ENCODE measurements at regions not wholly inside any gene's neighbourhood (a gene's known extent, or its start where the extent isn't known, plus 50 kb on each side); places are given as distances from the start of the nearest gene placed in this dataset.

DNA sequence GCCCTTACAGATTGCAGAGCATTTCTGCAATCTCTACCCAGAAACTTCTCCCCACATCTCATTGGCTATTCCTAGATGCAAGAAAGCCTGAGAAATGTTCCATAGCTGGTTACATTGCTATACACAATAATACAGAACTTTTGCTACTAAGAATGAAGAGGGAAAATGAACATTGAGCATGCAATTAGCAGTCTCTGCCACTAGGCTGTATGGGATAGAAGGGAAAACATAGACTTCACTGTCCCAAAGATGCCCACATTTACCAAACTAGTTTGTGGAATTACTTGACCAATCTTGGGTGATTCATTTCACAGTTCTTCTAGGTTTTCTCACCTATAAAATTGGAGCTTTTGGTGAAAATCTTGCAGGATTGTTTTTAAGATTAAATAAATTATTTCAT, 265.7 kb upstream of the NT5C1B start:
- Histone ChIP-seq H3K4me3 (ENCODE audit: low read length in 2 of 2) (no peak overlapping the region), H3K36me3 (ENCODE audit: control insufficient read depth in 2 of 2, insufficient read depth in 2 of 2, low read length in 1 of 2) (no peaks in the 10 kb centered on the region), H3K27me3 (ENCODE audit: control insufficient read depth in 2 of 2, insufficient read depth in 1 of 2, low read length in 1 of 2) (no peaks in the 10 kb centered on the region), H3K9me3 (ENCODE audit: control insufficient read depth in 2 of 2, insufficient read depth in 1 of 2, low read length in 1 of 2) (no peaks in the 10 kb centered on the region), H3K27ac (ENCODE audit: low read depth in 1 of 2, low read length in 1 of 2) (no peak overlapping the region), H3K4me1 (ENCODE audit: control insufficient read depth in 2 of 2, insufficient read depth in 2 of 2, low read length in 2 of 2) (no peaks in the 10 kb centered on the region)
- DNase-seq (ENCODE audit: low read depth in 6 of 9, low spot score in 9 of 9): no peak

DNA sequence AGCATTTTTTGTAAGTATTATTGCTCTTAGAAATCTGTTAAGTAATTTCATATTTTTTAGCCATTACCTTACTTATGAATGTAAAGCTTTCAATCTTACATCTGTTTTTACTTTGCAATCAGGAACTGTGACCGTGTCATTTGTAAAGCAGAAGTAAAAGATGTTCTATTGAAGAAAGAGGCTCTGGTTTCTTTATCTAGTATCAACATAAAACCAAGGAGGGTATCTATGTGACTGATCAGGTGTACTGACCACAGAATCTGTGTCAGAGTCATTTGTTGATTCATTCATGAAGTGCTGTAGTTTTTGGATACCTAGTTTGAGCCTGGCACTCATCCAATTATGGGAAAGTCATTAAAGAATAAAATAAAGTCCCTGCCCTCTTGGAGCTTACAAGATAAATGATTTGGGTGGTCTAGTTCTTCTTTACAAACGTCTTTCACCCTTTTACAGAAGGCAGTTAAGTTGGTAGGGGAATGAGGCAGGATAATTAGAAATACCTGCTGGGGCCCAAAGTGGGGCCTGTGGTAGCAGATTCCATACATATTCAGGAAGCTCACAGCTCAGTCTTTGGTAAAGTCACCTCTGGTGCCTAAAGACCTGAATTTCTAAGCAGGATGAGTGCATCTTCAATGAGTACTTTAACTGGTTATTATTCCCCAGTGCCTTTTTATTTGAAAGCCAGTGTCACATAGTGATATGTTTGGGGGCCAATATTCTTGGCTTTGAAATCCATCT, 260.6 kb upstream of the NT5C1B start:
- DNase-seq (ENCODE audit: low read depth in 6 of 9, low spot score in 9 of 9): no peak
- no peaks in the 10 kb centered on the region for H3K9me3 ChIP-seq (ENCODE audit: control insufficient read depth in 2 of 2, insufficient read depth in 1 of 2, low read length in 1 of 2)
- 54% methylated on average over 2 of the region's 2 CpGs for WGBS

GRCh38 chr2:18848646-18849045, 259.3 kb upstream of the NT5C1B start:
- DNase-seq (ENCODE audit: low read depth in 6 of 9, low spot score in 9 of 9): no peak
- Histone ChIP-seq H3K9me3 (ENCODE audit: control insufficient read depth in 2 of 2, insufficient read depth in 1 of 2, low read length in 1 of 2) (no peaks in the 10 kb centered on the region), H3K36me3 (ENCODE audit: control insufficient read depth in 2 of 2, insufficient read depth in 2 of 2, low read length in 1 of 2) (no peaks in the 10 kb centered on the region), H3K4me1 (ENCODE audit: control insufficient read depth in 2 of 2, insufficient read depth in 2 of 2, low read length in 2 of 2) (no peaks in the 10 kb centered on the region), H3K4me3 (ENCODE audit: low read length in 2 of 2) (no peak overlapping the region), H3K27ac (ENCODE audit: low read depth in 1 of 2, low read length in 1 of 2) (no peak overlapping the region), H3K27me3 (ENCODE audit: control insufficient read depth in 2 of 2, insufficient read depth in 1 of 2, low read length in 1 of 2) (no peaks in the 10 kb centered on the region)

More for the DNA sequence above, 260.6 kb upstream of the NT5C1B start:
- H3K27ac ChIP-seq (ENCODE audit: low read depth in 1 of 2, low read length in 1 of 2): no peak overlapping the region
- no peaks in the 10 kb centered on the region for H3K4me1 ChIP-seq (ENCODE audit: control insufficient read depth in 2 of 2, insufficient read depth in 2 of 2, low read length in 2 of 2)
- no peak overlapping the region for H3K4me3 ChIP-seq (ENCODE audit: low read length in 2 of 2)
- H3K27me3 ChIP-seq (ENCODE audit: control insufficient read depth in 2 of 2, insufficient read depth in 1 of 2, low read length in 1 of 2): no peaks in the 10 kb centered on the region
- H3K36me3 ChIP-seq (ENCODE audit: control insufficient read depth in 2 of 2, insufficient read depth in 2 of 2, low read length in 1 of 2): no peaks in the 10 kb centered on the region

GRCh38 chr2:18845854-18846445, 256.6 kb upstream of the NT5C1B start:
- WGBS: 87% methylated on average over 2 of the region's 2 CpGs
- Histone ChIP-seq H3K9me3 (ENCODE audit: control insufficient read depth in 2 of 2, insufficient read depth in 1 of 2, low read length in 1 of 2) (no peaks in the 10 kb centered on the region), H3K27ac (ENCODE audit: low read depth in 1 of 2, low read length in 1 of 2) (no peak overlapping the region), H3K4me1 (ENCODE audit: control insufficient read depth in 2 of 2, insufficient read depth in 2 of 2, low read length in 2 of 2) (no peaks in the 10 kb centered on the region), H3K36me3 (ENCODE audit: control insufficient read depth in 2 of 2, insufficient read depth in 2 of 2, low read length in 1 of 2) (no peaks in the 10 kb centered on the region), H3K27me3 (ENCODE audit: control insufficient read depth in 2 of 2, insufficient read depth in 1 of 2, low read length in 1 of 2) (no peaks in the 10 kb centered on the region), H3K4me3 (ENCODE audit: low read length in 2 of 2) (no peak overlapping the region)
- no peak for DNase-seq (ENCODE audit: low read depth in 6 of 9, low spot score in 9 of 9)

GRCh38 chr2:18842836-18843235, 253.5 kb upstream of the NT5C1B start:
- H3K36me3 ChIP-seq (ENCODE audit: control insufficient read depth in 2 of 2, insufficient read depth in 2 of 2, low read length in 1 of 2): no peaks in the 10 kb centered on the region
- DNase-seq (ENCODE audit: low read depth in 6 of 9, low spot score in 9 of 9): no peak
- H3K4me3 ChIP-seq (ENCODE audit: low read length in 2 of 2): no peak overlapping the region
- no peaks in the 10 kb centered on the region for H3K27me3 ChIP-seq (ENCODE audit: control insufficient read depth in 2 of 2, insufficient read depth in 1 of 2, low read length in 1 of 2)
- no peaks in the 10 kb centered on the region for H3K9me3 ChIP-seq (ENCODE audit: control insufficient read depth in 2 of 2, insufficient read depth in 1 of 2, low read length in 1 of 2)
- 82% methylated on average over 5 of the region's 5 CpGs for WGBS
- no peak overlapping the region for H3K27ac ChIP-seq (ENCODE audit: low read depth in 1 of 2, low read length in 1 of 2)
- H3K4me1 ChIP-seq (ENCODE audit: control insufficient read depth in 2 of 2, insufficient read depth in 2 of 2, low read length in 2 of 2): no peaks in the 10 kb centered on the region

DNA sequence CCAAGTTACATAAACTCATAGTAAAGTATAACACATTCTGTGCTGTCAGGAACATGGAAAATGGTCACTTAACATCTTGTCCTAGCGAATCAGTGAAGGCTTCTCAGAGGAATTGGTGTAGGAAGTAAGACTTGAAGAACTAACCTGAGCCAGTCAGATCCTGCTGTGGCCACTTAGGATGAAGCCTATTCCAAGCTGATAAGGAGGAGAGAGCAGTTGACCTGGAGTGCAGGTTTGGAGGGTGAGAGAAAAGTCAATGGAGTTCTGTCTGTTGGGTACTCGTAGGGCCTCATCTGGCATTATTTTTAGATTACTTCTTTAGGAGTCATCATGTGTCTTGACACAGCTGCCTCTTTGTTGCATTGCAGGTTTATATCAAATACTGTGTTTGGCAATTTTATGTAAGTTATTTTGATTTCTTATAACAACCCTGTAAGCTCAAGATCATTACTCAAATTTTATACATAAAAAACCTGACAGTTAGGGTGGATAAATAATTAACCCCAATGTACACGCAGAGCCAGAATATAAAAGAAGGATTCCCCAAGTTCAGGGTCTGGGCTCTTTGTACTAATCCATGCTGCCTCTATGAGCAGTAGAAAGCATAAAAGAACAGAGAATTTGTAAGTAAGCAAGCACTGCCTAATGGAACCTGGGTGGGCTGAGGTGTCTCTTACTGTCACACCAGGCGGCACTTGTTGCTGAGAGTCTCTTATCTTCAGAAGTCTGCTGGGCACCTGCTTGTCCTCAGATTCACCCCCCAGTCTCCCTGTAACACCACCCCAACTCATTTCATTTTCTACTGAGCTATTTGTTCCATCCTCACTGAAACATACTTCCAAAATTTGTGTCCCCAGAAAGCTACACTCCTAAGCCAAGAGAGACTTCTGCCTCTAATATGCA, 252.1 kb upstream of the NT5C1B start:
- no peak overlapping the region for H3K27ac ChIP-seq (ENCODE audit: low read depth in 1 of 2, low read length in 1 of 2)
- WGBS: 94% methylated on average over 4 of the region's 4 CpGs
- H3K27me3 ChIP-seq (ENCODE audit: control insufficient read depth in 2 of 2, insufficient read depth in 1 of 2, low read length in 1 of 2): no peaks in the 10 kb centered on the region

DNA sequence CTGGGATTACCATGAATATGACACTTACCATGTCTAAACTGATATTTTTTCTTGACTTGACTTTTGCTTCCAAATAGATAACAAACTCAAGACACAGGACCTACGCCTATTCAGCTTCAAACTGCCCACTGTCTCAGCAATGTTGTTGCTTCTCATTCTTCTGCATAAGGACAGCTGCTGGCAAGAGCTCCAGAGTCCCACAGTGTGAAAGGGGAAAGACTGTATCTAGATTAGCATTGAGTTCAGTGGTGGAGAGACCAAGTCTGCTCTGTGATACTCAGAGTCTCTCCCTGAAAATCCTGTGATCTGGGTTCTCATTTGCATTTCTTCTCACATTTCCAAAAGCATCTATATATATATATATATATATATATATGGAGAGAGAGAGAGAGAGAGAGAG, 247.9 kb upstream of the NT5C1B start:
- whole genome bisulfite sequencing: 96% methylated on average over 1 of the region's 1 CpG
- H3K4me1 ChIP-seq (ENCODE audit: control insufficient read depth in 2 of 2, insufficient read depth in 2 of 2, low read length in 2 of 2): no peaks in the 10 kb centered on the region
- H3K4me3 ChIP-seq (ENCODE audit: low read length in 2 of 2): no peak overlapping the region
- DNase-seq (ENCODE audit: low read depth in 6 of 9, low spot score in 9 of 9): no peak
- no peak overlapping the region for H3K27ac ChIP-seq (ENCODE audit: low read depth in 1 of 2, low read length in 1 of 2)
- H3K9me3 ChIP-seq (ENCODE audit: control insufficient read depth in 2 of 2, insufficient read depth in 1 of 2, low read length in 1 of 2): no peaks in the 10 kb centered on the region
- H3K27me3 ChIP-seq (ENCODE audit: control insufficient read depth in 2 of 2, insufficient read depth in 1 of 2, low read length in 1 of 2): no peaks in the 10 kb centered on the region
- H3K36me3 ChIP-seq (ENCODE audit: control insufficient read depth in 2 of 2, insufficient read depth in 2 of 2, low read length in 1 of 2): no peaks in the 10 kb centered on the region

More for the DNA sequence above, 252.1 kb upstream of the NT5C1B start:
- DNase-seq (ENCODE audit: low read depth in 6 of 9, low spot score in 9 of 9): no peak
- no peaks in the 10 kb centered on the region for H3K9me3 ChIP-seq (ENCODE audit: control insufficient read depth in 2 of 2, insufficient read depth in 1 of 2, low read length in 1 of 2)
- H3K4me1 ChIP-seq (ENCODE audit: control insufficient read depth in 2 of 2, insufficient read depth in 2 of 2, low read length in 2 of 2): no peaks in the 10 kb centered on the region
- H3K36me3 ChIP-seq (ENCODE audit: control insufficient read depth in 2 of 2, insufficient read depth in 2 of 2, low read length in 1 of 2): no peaks in the 10 kb centered on the region
- no peak overlapping the region for H3K4me3 ChIP-seq (ENCODE audit: low read length in 2 of 2)

DNA sequence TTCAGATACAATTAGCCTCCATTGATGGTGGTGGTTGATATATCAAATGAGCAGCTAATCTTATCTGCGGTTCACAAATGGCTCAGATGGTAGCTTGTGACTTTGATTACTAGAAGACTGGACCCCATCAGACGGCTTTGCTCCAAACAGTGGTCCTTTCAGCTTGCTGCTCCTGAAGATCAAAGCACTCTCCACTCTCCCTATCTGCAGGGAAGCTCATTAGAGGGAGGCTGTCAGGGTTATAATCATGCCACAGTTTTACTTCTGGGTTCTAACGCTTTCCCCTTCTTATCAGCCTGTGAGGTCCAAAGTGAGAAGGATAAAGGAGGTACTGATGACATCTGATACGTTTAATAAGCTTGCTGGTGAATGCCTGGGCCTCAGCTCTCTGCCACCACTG, 247.1 kb upstream of the NT5C1B start:
- no peak for DNase-seq (ENCODE audit: low read depth in 6 of 9, low spot score in 9 of 9)
- no peak overlapping the region for H3K27ac ChIP-seq (ENCODE audit: low read depth in 1 of 2, low read length in 1 of 2)

GRCh38 chr2:18835787-18836186, 246.4 kb upstream of the NT5C1B start:
- 93% methylated on average over 2 of the region's 2 CpGs for WGBS

More for the DNA sequence above, 247.1 kb upstream of the NT5C1B start:
- no peak overlapping the region for H3K4me3 ChIP-seq (ENCODE audit: low read length in 2 of 2)
- no peaks in the 10 kb centered on the region for H3K9me3 ChIP-seq (ENCODE audit: control insufficient read depth in 2 of 2, insufficient read depth in 1 of 2, low read length in 1 of 2)
- WGBS: 70% methylated on average over 4 of the region's 4 CpGs
- no peaks in the 10 kb centered on the region for H3K27me3 ChIP-seq (ENCODE audit: control insufficient read depth in 2 of 2, insufficient read depth in 1 of 2, low read length in 1 of 2)
- no peaks in the 10 kb centered on the region for H3K4me1 ChIP-seq (ENCODE audit: control insufficient read depth in 2 of 2, insufficient read depth in 2 of 2, low read length in 2 of 2)
- no peaks in the 10 kb centered on the region for H3K36me3 ChIP-seq (ENCODE audit: control insufficient read depth in 2 of 2, insufficient read depth in 2 of 2, low read length in 1 of 2)

More at GRCh38 chr2:18835787-18836186, 246.4 kb upstream of the NT5C1B start:
- Histone ChIP-seq H3K9me3 (ENCODE audit: control insufficient read depth in 2 of 2, insufficient read depth in 1 of 2, low read length in 1 of 2) (no peaks in the 10 kb centered on the region), H3K4me3 (ENCODE audit: low read length in 2 of 2) (no peak overlapping the region), H3K36me3 (ENCODE audit: control insufficient read depth in 2 of 2, insufficient read depth in 2 of 2, low read length in 1 of 2) (no peaks in the 10 kb centered on the region), H3K4me1 (ENCODE audit: control insufficient read depth in 2 of 2, insufficient read depth in 2 of 2, low read length in 2 of 2) (no peaks in the 10 kb centered on the region), H3K27ac (ENCODE audit: low read depth in 1 of 2, low read length in 1 of 2) (no peak overlapping the region), H3K27me3 (ENCODE audit: control insufficient read depth in 2 of 2, insufficient read depth in 1 of 2, low read length in 1 of 2) (no peaks in the 10 kb centered on the region)
- DNase-seq (ENCODE audit: low read depth in 6 of 9, low spot score in 9 of 9): no peak
